Activated CD8-positive, alpha-beta memory T cell treated with anti-CD3 and anti-CD28 coated beads, Interleukin-2, amount 50 U/mL, for 48 hours (primary cell): ENCODE measurements at regions not wholly inside any gene's neighbourhood (a gene's known extent, or its start where the extent isn't known, plus 50 kb on each side); places are given as distances from the start of the nearest gene placed in this dataset.
"Not testable (repeated sequence)": the region's sequence is repeated elsewhere in the genome, so short reads cannot be mapped to it uniquely, and the experiment has no call there.

Experiments
- DNase-seq: peaks from one replicate; pipeline ENCODE4 v3.0.0-alpha.2; 2020

DNA sequence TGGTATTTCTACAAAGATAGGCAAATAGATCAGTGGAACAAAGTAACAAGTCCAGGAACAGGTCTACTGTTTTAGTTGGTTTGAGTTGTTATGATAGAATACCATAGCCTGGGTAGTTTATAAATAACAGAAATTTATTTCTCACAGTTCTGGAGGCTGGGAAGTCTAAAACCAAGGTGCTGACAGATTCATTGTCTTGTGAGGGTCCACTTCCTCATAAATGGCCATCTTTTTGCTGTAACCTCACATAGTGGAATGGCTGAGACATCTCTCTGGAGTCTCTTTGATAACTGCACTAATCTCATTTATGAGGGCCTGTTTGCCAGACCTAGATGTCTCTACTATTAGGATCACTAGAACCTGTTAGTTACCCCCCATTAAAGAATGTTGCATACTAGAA lies 152.3 kb upstream of the MYRIP start:
- no peak for DNase-seq

DNA sequence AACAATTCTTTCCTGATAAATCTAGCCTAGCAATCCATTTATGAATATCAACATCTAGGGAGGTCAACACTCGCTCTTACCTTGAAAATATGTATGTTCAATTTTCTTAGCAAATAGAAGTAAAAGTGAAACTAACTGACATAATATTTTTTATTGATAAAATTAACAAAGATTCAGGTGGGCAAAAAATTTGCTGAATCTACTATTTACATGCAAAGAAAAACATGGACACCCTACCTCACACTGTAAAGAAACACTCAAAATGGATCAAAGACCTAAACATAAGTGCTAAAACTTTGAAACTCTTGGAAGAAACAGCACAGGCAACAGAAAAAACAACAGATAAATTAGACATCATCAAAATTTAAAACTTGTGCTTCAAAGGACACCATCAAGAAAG lies 151.6 kb upstream of the MYRIP start:
- DNase-seq: no peak

DNA sequence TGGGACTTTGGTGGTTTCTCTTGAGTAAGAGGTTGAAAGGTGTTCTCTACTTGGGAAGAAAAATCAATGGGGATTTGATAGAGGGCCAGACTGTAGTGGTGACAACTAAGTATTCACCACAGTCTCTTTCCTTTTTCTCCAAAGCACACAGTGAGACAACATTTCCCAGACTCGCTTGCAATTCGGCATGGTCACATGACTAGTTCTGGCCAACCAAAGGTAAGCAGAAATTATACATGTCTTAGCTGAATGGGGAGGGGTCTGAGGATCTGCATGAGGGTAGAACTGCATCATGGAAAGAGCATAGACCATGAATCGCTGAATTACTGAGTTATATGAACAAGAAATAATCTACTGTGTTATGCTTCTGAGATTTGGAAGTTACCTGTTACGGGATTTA lies 144.5 kb upstream of the MYRIP start:
- no peak for DNase-seq

DNA sequence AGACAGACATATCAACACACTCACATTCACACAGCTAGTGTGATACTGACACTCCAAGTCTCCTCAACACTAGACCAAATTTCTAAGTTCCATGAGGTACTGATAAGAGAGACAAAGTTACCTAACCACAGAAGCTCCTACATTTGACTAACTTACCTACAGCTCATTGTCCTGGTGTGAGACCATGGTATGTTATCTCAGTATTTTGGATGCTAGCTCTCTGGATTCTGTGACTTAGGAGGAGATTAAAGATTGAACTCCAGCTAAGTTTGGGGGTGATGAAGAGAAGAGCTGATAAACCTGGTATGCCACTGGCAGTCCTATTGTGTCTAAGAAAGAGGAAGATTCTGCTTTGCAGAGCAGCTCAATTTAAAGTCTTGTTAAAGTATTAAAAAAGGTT lies 144.0 kb upstream of the MYRIP start:
- DNase-seq: no peak

DNA sequence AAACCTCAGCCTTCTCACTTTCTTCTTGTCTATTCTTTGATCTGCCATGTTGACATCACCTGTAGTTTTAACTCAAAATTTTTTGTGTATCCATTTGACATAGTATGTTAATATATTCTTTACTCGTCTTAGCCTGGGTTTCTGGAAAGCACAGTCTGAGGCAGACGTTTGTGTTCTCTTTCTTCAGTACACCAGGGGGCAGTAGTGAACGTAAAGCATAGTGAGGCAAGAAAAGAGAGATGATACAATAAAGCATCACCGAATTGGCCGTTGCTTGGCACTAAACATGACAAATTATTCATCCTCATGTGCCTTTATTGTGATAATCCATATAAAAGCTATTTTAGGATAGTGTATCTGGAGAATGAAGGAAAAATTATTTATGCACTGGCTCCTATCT lies 141.0 kb upstream of the MYRIP start:
- no peak for DNase-seq

DNA sequence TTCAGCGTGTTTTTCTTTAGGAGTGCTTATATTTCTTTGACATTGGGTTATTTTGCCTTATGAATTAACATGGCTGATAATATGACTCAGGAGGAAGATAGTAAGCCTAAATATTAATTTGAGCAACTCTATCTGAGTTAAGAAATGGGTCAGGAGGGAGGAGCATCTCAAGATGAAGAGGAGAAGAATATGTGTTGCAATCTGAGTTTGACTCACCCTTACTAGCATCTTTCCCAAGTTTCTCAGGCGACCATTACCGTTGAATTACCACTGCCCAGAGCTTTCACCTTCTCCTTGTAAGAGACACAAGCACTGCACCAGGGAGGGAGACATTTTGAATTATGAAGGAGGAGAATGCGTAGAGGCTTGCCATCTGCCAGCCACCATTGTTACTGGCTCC lies 138.3 kb upstream of the MYRIP start:
- DNase-seq: no peak

DNA sequence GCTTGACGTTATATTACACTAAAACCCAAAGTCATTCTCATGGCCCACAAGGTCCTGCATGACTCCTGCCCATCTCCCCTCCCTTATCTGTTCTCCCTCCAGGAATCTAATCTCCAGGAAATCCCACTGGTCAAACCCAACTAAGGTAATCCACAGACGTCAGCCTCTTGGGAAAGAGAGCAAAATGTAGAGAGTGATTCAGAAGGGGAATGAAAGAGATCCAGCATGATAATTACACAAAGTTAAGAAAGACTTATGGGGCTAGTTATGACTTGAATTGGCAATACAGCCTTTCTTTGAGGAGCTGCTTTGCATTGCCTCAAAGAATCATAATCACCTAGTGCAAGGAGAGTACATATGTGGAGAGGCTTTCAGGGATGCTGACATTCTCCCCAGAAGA lies 137.8 kb upstream of the MYRIP start:
- DNase-seq: no peak

DNA sequence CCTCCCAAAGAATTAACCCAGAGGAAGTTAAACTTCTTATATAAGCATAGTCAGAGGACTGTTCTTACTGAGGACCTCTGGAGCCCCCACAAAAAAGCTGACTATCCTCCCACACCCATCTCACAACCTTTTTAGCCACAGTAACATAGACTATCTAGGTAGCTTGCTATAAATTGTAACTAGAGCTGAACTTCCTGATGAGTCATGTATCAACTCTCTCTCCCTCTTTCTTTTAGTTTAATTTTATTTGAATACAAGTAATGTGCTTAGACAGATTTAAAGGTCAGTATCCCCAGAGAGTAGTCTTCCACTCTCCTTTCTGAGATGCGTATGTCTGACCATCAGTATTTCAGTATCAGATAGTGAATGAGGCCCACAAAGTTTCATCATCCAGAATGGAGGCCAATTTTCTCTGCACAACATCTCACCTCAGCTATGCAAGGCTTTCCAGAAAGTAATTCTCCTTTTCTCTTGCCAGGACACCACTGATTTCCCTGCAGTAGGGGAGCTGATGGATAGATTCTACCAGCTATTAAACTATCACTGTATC lies 104.0 kb upstream of the MYRIP start:
- no peak for DNase-seq

DNA sequence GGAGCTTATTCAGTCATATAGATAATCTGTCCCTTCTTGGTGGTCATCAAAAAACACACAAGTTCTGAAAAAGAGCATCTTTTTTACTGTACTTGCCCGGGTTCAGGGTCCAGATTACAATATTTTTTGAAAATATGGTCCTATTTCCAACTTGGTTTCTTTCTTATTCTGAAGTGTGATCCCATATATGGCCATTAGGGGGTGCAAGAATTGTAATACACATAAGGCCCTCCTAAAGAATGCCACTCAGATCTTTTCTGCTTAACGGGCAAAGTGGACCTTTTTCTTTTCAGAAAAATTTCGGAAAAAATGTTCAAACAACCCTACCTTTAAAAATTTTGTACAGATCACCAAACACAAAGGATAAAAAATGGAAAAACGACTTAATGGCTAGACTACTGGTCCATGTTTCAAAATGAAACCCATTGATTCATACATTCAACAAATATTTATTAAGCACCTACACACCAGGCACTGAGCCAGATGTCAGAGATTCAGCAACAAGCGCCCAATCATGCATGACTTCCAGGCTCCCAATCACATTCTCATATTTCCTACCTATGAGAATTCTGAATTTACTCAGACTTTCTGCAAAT lies 102.0 kb upstream of the MYRIP start:
- DNase-seq: no peak

DNA sequence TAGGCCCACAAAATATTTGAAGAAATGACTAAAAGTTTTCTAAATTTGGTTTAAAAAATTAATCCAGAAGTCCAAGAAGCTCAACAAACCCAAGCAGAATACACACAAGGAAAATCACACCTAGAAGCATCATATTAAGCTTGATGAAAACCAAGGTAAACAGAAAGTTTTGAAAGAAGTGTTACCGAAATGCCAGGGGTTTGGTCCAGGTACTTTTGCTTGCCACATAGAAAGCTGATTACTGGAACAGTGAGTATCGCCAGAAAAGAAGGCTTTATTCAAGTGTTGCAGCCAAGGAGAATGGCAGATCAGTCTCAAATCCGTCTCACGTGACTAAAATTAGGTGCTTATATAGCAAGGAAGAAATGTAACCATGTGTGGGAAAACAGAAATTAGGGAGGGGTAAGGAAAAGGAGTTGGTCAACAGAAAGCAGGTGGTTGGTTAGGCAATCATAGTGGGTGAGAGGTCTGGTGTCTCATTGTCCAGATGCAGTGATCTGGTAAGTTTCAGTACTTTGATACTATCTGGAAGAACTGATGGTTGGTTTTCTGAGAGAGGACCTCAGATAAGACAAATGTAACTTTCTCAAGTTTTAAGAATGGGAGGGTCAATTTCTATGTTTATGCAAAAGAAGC lies 96.9 kb upstream of the MYRIP start:
- no peak for DNase-seq

DNA sequence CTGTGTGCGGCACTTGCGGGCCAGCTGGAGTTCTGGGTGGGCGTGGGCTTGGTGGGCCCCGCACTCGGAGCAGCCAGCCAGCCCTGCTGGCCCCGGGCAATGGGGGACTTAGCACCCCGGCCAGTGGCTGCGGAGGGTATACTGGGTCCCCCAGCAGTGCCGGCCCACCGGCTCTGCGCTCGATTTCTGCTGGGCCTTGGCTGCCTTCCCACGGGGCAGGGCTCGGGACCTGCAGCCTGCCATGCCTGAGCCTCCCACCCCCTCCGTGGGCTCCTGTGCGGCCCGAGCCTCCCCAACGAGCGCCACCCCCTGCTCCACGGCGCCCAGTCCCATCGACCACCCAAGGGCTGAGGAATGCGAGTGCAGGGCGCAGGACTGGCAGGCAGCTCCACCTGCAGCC lies 96.1 kb upstream of the MYRIP start:
- not testable (repeated sequence) for DNase-seq

DNA sequence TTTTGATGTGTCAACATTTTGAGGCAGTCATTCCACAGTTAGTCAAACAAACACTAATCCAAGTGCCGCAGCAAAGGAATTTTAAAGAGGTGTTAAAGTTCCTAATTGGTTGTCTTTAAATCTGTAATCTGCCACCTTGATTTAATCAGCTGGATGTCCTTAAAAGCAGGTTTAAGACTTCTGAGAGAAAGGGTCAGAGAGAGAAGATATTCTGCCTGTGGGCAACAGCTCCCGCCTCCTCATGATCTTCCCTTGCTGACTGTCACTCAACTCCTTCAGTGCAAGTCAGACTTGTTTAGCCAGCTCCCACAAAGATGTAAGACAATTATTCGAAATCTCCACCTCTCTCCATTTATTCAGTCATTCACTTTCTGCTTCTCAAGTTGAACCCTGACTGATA lies 92.6 kb upstream of the MYRIP start:
- no peak for DNase-seq

DNA sequence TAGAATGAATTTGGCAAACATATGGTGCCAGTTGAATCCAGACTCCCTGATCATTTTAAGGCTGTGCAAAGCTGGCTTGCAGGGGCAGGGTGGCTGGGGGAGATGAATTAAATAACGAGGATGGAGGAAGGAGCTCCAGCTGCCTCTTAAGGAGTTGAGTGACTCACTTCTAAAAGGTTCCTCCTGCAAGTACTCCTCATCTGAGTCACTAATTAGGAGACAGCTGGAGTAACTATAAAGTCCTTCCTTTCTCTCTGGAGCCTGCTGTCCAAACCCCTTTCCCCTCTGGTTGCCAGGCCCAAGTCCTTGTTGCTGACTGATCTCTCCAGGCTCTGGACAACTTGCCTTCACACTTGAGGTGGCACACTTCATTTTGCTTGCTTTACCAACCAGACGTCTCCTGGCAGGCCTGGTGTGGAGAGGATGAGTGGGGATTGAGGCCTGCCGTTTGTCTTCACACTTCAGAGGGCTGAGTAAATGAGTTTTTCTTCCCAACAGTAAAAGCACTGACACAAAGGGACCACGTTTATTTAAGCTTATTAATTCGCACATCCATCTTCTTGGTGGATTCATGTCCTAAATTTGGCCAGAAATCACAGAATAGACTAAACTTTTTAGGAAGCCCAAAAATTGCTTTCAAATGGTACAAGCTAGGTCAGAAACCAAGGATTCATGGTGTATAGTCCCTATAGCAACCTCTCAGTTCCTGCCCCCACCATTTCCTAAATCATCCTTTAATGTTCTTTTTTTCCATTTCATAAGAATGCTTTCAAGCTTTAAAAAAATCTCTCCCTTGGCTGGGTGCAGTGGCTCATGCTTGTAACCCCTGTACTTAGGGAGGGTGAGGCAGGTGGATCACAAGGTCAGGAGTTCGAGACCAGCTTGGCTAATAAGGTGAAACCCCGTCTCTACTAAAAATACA lies 90.5 kb upstream of the MYRIP start:
- no peak for DNase-seq

DNA sequence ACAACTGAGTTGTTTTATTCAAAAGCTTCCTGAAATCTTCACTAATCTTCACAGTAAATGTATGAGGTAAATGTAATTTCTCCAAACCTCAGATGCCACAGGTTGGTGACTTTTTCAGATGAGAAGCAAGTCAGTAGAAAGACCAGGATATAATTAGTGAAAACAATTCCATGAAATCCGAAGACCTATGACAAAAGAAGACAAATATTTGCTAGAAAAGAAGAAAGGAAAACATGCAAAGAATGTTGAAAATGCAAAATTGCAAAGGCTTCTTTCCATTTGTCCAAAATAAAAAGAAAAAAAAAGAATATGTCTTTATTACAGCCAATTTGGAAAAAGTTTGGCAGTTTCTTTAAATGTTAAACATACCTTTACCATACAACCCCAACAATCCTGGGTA lies 88.3 kb upstream of the MYRIP start:
- no peak for DNase-seq

DNA sequence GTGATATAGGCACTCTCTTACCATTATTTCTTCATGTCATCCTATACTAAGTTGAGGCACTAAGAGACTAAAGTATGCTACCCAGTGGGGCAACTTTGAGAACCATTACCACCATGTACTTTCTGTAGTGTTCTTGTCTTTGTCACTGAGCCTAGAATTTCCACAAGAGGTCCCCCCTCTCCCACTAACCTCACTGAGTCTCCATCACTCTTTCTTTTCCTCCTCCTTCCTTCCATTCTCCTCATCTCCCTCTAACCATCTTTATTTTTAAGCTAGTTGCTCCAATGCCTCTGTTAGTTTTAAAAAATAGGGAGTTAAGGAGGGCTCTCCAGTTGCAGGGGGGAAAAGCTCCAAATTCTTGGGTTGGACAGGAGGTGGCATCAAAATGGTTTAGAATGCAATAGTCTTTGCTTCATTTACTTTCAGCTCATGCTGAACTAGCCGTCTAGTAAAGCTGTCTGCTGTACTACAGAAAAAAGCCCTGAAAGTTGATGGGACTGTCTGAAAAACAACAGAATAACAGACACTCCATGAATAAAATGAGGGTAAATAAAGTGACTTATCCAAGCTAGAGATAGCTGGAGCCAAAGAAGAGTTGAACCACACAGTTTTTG lies 85.1 kb upstream of the MYRIP start:
- no peak for DNase-seq

DNA sequence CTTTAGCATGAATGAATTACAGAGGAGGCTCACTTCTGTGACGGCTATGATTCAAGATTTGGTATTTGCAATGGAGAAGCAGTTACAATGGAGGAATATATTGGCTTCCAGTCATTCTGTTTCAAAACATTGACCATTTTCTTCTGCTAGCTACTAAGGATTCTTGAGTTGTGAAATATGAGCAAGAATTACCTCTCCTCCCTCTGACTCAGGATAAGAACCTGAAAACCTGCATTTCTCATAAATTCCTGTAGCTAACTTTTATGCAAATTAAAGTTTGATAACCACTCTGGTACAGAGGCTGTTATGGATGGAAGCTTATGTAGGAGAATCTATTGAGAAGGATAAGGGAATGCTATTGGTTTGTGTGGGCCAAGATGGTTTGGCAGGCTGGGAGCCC lies 84.1 kb upstream of the MYRIP start:
- no peak for DNase-seq

DNA sequence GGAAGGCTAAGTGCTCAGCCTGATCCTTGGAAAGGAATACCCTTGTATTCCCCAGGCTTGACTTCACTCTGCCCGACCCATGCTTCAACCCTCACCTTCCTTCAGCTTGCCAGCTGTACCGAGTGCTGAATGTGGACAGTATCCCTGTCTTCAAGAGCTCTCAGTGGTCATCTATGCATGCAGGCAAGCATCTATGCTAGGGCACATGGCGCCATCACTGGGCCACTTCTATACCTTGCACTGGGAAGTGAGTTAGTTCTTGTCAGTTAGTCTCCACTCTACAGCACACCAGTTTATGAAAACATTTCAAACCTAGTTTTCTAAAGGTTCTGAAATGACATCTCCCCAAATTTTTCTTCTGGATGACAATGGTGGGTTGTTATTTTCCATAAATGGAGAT lies 82.0 kb upstream of the MYRIP start:
- no peak for DNase-seq

DNA sequence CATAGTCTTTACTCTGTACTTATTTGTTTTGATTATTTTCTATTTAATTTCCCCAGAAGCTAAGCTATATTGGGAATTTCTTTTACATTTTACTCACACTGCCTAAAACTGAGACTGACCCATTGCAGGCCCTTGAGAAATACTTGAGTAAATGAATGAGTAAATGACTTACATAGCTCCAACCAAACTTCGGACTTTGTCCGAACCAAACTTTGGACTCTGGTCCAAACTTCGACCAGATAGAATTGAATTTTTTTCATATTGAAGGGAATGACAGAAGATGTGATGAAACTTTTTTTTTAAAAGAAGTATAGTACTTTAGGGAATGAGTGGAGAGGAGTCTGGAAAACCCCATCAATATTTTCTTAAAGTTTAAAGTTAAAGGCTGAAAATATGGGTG lies 75.6 kb upstream of the MYRIP start:
- DNase-seq: no peak

DNA sequence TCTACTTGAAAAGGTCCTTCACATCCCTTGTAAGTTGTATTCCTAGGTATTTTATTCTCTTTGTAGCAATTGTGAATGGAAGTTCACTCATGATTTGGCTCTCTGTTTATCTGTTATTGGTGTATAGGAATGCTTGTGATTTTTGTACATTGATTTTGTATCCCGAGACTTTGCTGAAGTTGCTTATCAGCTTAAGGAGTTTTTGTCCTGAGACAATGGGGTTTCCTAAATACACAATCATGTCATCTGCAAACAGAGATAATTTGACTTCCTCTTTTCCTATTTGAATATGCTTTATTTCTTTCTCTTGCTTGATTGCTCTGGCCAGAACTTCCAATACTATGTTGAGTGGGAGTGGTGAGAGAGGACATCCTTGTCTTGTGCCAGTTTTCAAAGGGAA lies 69.8 kb upstream of the MYRIP start:
- not testable (repeated sequence) for DNase-seq

DNA sequence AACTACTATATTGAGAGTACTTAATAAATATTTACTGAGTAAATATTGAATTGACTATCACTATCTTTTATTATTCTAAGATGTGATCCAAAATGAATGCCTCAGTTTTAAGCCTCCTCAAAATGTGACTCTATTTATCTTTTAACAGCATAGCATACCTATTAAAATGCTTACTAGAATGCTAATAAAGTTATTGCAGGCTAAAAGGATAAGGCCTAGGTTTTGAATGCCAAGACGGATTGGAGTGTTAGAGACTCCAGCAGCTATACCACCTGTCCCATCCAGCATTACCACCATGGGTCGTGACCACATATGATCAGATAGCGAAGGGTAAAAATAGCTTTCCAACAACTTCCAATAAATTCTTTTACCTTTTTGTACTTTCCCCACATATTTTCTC lies 64.7 kb upstream of the MYRIP start:
- DNase-seq: no peak

DNA sequence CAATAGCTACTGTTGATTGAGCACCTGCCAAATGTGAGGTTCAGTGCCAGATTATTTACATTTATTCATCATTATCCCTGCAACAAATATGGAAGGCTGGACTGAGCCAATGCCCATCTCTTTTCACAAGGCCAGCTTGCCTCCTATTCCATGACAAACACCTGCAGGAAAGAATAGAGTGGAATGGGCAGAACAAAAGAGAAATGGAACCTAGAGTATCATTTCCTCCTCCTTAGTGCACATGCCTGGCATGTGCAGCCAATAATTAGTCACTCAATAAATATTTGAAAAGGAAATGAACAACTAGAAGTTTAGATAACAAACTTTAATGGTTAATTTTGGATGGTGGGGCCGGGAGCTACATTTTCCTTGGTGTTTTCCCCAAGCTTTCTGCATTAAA lies 61.4 kb upstream of the MYRIP start:
- DNase-seq: no peak

DNA sequence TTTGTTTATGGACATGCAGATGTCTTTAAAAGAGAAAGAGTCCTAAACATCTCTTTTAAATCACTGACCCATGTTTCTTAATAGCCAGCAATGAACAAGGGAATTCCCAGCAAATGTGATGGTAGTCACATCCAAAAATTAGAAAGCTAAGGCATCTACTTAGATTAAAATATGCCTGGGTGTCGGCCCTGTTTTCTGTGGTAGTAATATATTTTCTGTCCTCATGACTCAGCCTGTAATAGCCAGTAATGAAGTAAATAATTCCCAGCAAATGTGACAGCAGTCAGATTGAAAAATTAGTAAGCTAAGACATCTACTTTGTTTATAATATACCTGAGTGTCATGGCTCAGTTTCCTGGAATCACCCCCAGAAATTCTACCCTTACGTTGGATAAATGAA lies 60.6 kb upstream of the MYRIP start:
- DNase-seq: no peak

DNA sequence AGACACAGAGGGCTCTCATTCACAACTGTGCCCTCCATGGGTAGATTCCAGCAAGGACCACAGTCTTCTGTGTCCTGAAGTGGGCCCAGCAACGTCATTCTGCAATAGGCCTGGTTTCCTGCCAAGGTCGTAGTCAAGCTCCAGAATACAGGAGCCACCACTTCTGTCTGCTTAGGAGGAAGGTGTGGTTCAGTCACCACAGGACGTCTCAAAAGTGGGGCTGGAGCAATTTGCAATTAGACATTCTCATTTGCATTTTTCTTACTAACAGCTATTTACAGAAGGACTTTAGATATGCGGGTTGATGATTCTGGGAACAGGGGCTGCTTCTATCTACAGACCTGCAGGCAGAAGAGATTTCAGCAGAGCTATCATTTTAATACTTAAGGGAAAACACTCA lies 58.7 kb upstream of the MYRIP start:
- DNase-seq: no peak

DNA sequence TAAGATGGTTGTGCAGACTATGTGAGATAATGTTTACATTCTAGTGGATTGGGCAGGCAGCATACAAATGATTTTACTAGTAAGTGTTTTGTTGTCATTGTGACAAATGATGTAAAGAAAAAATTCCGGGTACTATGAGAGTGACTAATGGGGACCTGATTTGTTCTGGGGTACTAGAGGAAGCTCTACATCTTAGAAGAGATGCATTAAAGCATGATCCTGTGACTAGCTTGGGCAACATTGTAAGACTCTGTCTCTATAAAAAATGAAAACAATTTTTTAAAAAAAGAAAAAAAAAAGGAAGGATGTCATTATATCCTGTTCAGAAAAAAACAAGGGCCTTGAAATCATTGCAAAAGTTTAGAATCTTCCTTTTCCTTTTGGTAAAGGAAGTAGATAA lies 58.1 kb upstream of the MYRIP start:
- no peak for DNase-seq
